Kasumi-1 (cell line): ENCODE measurements at regions not wholly inside any gene's neighbourhood (a gene's known extent, or its start where the extent isn't known, plus 50 kb on each side); places are given as distances from the start of the nearest gene placed in this dataset.
"Not testable (repeated sequence)": the region's sequence is repeated elsewhere in the genome, so short reads cannot be mapped to it uniquely, and the experiment has no call there.

Experiments
- DNase-seq, 2 experiments: peaks; one replicate each; lab custom pipeline; 2025; lab: John Stamatoyannopoulos, UW

GRCh38 chr7:39758234-39758970 is 135.0 kb downstream of the RALA start:
- DNase-seq: no peak

GRCh38 chr7:39761449-39761848 is 138.1 kb downstream of the RALA start:
- DNase-seq: no peak

GRCh38 chr7:39762466-39762865 is 139.1 kb downstream of the RALA start:
- not testable (repeated sequence) for DNase-seq

- DNase-seq: not testable (repeated sequence)
These were observed 139.5 kb downstream of the RALA start for GRCh38 chr7:39762881-39763280.

- DNase-seq: not testable (repeated sequence)
These were observed 142.5 kb downstream of the RALA start for GRCh38 chr7:39765833-39766232.

GRCh38 chr7:39768439-39768838 is 145.1 kb downstream of the RALA start:
- DNase-seq: not testable (repeated sequence)

- DNase-seq: not testable (repeated sequence)
These were observed 151.0 kb downstream of the RALA start for GRCh38 chr7:39774341-39774851.

GRCh38 chr7:39781557-39781956 is 158.2 kb downstream of the RALA start:
- DNase-seq: not testable (repeated sequence)

- peak; percentile 9 to 35 for DNase-seq
These were observed 163.1 kb downstream of the RALA start for GRCh38 chr7:39786440-39786839.

GRCh38 chr7:39791035-39791434 is 159.0 kb upstream of the CDK13 start:
- not testable (repeated sequence) for DNase-seq

GRCh38 chr7:39791911-39792310 is 158.1 kb upstream of the CDK13 start:
- not testable (repeated sequence) for DNase-seq

GRCh38 chr7:39793026-39793425 is 157.0 kb upstream of the CDK13 start:
- not testable (repeated sequence) for DNase-seq

GRCh38 chr7:39793851-39794250 is 156.2 kb upstream of the CDK13 start:
- DNase-seq: not testable (repeated sequence)

GRCh38 chr7:39796947-39797346 is 153.1 kb upstream of the CDK13 start:
- not testable (repeated sequence) for DNase-seq

- not testable (repeated sequence) for DNase-seq
These were observed 152.0 kb upstream of the CDK13 start for GRCh38 chr7:39798077-39798476.

- DNase-seq: no peak
These were observed 141.1 kb upstream of the CDK13 start for GRCh38 chr7:39808796-39809481.

- no peak for DNase-seq
These were observed 139.8 kb upstream of the CDK13 start for GRCh38 chr7:39810204-39810642.

- no peak for DNase-seq
These were observed 139.3 kb upstream of the CDK13 start for GRCh38 chr7:39810710-39811109.

GRCh38 chr7:39811161-39811614 is 138.9 kb upstream of the CDK13 start:
- no peak for DNase-seq

- DNase-seq: no peak
These were observed 133.5 kb upstream of the CDK13 start for GRCh38 chr7:39816462-39817060.

GRCh38 chr7:39819514-39819913 is 130.5 kb upstream of the CDK13 start:
- no peak for DNase-seq

GRCh38 chr7:39824456-39825200 is 125.4 kb upstream of the CDK13 start:
- no peak for DNase-seq
